Middle frontal gyrus (tissue), 1 donor: ENCODE measurements at regions not wholly inside any gene's neighbourhood (a gene's known extent, or its start where the extent isn't known, plus 50 kb on each side); places are given as distances from the start of the nearest gene placed in this dataset.

Experiments used
- DNase-seq: peaks from one replicate; pipeline ENCODE4 v3.0.0-alpha.2; 2015; ENCODE audit warnings: low spot score; ENCODE audit errors: extremely low spot score

GRCh38 chr7:54810401-54810800, 51.4 kb upstream of the SEC61G start:
- no peak for DNase-seq

DNA sequence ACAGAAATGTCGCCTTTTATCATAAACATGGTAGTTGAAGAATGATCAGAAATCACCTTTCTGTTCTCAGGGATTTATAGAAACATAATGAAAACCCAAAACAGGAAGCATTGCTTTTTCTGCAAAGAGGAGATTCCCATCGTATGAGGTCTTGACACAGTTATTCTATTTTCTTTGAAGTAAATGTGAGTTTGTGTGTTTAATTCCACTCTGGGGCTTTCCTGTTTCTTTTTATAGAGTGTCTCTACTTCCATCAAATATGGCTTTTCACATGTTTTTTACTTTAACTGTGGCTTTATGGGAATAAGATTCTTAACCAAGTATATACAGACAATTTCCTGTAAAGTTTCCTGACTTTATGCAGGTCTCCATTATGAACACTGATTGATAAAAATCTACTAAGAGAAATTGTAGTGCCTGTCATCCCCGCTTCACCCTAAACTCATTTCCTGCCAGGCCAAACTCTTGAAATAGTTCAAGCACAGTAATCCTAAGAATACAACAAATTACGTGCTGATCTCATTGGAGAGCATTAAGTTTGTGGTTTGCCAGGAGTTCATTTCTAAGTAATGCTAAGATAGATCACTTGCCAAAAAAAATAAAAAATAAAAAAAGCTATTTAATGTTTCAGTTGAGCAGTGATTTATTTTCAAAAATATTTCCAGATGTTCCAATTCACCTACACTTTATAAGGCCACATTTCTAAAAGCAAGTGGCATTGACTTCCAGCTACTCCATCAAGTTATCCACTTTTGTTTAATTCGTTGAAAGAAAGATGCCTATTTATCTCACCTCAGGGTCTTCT, 52.2 kb upstream of the SEC61G start:
- no peak for DNase-seq

DNA sequence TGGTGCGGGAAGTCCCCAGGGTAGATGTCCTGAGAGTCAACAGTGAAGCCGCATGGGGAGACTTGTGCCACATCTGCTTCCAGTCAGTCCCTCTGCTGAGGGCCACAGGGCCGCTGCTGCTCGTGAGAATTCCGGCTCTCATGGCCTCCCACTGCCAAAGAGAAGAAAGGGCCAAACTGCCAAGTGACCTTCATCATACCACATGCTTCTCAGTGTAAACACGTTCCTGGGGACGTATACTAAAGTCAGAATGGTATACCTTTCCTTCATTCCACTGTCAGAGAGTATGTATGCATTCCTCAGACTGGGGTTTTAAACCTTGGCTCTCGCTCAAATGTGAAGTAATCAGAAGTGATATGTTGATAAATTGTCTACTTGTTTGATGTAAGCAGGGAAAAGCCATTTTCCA, 52.8 kb upstream of the SEC61G start:
- DNase-seq: no peak

DNA sequence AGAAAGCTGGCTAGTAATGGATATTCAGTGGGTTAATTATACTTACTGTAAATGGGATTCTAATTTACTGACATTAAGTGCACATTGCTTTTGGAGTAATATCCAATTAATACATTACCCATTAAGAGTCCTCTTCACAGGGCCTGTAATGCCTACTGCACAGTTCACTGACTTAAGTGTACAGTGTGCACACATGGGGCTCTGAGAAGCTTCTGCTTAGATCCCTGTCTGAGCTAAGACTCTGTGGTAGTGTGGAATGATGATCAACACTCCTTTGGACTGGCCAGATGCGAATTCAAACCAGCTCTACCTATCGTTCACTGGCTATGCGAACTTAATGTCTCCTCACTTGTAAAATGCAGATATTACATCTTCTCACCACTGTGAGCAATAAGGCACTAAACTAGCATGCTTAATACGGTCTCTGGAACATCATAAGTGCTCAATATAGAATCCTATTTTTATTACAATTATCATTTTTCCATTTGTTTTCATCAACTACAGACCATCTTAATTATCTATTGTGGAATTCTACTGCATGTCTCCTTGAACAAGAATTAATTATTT, 53.8 kb upstream of the SEC61G start:
- DNase-seq: no peak

- DNase-seq: no peak
Observed at GRCh38 chr7:54813398-54813797, 54.4 kb upstream of the SEC61G start.

DNA sequence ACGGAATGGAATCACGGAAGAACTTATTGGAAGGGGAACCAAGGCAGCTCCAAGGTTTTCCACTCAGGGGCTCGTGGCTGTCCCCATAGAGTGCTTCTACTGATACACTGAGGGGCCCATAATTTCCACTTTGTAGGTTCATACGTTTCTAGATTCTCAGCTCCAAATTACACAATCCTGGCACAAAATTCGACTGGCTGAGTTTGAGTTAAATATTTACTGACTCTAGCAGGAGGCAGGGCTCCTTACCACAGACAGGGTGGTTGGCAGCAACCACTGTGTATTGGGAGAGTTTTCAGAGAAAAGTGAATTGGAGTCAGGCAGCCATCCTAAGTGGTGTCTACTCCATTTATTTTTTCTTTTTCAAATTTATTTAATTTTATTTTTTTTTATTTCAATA, 55.4 kb upstream of the SEC61G start:
- no peak for DNase-seq

DNA sequence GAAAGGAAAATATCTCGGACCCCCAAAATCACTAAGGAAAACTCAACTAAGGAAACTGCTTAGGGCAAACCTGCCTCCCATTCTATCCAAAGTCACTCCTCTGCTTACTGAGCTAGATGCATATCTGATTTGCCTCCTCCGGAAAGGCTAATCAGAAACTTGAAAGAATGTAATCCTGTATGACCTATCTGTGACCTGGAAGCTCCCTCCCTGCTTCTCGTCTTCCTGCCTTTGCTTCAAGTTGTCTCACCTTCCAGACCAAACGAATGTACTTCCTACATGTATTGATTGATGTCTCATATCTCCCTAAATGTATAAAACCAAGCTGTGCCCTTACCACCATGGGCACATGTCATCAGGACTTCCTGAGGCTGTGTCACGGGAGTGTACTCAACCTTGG, 58.1 kb upstream of the SEC61G start:
- no peak for DNase-seq

DNA sequence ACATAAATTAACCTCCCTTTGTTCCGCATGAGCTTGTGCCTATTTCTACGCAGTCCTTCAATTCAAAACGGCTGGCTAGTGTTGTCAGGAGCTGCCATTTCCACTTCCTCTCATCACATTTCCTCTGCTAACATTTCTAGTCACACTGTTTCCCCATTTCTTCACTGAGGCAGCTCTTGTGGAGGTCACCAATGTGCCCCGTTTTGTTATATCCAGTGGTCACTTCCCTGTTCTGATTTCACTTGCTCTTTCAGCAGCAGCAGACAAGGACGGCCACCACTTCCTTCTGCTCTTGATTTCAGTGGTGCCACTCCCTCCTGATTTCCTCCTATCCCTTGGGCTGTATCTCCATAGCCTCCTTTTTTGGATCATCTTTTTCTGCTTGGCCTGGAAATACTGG, 64.8 kb upstream of the SEC61G start:
- DNase-seq: no peak

DNA sequence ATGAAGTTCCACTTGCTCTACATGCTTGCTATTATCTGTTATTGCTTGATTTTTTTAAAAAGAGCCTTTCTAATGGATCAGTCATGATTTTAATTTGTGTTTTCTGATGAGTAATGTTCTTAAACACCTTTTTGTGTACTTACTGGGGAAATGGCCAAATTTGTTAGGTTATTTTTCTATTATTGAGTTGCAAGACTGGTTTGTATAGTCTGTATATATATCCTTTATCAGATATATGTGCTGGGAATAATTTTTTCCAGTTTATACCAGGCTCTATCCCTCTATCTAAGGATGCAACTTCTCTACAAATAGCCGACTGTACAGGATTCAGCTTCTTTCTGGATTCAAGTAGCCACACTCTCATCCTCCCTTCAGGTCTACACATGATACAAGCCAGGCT, 65.6 kb upstream of the SEC61G start:
- DNase-seq: no peak

GRCh38 chr7:54825368-54825767, 66.4 kb upstream of the SEC61G start:
- no peak for DNase-seq

DNA sequence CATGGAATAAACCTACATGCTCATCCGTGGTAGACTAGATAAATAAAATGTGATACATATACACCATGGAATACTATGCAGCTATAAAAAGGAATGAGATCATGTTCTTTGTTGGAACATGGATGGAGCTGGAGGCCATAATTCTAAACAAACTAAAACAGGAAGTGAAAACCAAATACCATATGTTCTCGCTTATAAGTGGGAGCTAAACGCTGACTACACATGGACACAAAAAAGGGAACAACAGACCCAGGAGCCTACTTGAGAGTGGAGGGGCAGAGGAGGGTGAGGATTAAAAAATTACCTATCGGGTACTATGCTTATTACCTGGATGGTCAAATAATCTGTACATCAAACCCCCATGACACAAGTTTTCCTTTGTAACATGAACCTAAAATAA, 68.7 kb upstream of the SEC61G start:
- no peak for DNase-seq

DNA sequence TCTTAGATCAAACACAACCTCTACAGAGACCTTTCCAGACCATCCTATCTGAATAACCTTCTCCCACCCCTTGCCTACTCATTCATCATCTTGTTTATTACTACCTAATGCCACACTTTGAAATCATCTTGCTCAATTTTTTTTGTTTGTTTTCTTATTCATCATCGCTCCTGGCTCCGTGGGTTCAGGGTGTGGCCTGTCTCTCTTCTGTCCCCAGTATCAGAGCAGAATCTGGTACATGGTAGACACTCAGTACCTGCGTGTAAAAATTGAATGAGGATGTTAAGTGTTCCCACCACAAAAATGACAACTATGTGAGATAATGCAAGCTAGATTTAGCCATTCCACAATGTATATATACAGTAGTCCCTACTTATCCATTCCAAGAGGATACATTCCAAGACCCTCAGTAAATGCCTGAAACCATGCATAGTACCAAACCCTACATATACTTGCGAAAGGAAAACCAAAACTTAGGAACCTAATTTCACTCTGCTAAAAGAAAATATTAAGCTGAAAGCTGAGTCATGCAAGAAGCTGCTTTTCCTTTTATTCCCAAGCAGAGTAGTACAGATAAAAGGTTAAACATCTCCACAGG, 72.1 kb upstream of the SEC61G start:
- DNase-seq: no peak

DNA sequence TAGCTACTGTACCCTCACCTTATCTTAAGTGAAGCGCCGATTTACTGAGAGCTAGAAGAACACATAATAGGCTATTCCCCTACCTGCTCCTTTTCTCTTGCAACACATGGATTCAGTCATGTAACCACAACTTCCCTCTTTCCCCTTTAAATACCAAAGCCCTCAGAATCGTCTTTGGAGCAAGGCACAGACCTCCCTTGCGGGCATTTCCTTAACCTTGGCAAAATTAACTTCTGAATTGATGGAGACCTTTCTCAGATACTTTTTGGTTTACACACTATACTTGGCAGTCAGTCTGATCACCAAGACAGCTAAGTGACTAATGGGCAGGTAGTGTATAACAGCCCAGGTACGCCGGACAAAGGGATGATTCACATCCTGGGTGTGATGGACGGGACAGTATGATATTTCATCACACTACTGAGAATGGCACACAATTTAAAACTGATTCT, 72.7 kb upstream of the SEC61G start:
- no peak for DNase-seq

DNA sequence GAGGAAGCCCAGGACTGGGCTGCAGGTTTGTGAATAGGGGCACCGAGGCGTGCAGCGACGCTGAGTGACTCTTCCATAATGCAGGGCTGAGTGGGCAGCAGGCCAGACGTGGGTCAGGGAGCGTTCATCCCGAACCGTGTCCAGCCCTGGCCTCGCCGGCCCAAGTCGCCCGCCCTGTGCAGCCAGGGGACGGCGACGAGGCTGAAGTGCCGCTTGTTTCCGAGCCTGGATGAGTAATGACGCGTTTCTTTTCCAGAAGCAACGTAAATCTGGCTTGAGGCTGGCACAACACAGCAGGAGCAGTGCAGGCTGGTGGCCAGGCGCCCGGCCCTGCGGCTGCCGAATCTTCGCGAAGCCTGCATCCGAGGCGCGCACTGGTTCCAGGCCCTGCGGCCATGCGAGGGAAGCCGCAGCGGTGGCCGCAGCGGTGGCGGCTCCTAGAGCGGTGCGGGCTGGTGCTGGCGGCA, 74.0 kb upstream of the SEC61G start:
- no peak for DNase-seq

- DNase-seq: no peak
Observed at GRCh38 chr7:54837168-54837567, 78.2 kb upstream of the SEC61G start.

- no peak for DNase-seq
Observed at GRCh38 chr7:54837761-54838160, 78.8 kb upstream of the SEC61G start.

- DNase-seq: no peak
Observed at GRCh38 chr7:54838175-54838910, 79.3 kb upstream of the SEC61G start.

- DNase-seq: no peak
Observed at GRCh38 chr7:54839575-54840213, 80.7 kb upstream of the SEC61G start.

DNA sequence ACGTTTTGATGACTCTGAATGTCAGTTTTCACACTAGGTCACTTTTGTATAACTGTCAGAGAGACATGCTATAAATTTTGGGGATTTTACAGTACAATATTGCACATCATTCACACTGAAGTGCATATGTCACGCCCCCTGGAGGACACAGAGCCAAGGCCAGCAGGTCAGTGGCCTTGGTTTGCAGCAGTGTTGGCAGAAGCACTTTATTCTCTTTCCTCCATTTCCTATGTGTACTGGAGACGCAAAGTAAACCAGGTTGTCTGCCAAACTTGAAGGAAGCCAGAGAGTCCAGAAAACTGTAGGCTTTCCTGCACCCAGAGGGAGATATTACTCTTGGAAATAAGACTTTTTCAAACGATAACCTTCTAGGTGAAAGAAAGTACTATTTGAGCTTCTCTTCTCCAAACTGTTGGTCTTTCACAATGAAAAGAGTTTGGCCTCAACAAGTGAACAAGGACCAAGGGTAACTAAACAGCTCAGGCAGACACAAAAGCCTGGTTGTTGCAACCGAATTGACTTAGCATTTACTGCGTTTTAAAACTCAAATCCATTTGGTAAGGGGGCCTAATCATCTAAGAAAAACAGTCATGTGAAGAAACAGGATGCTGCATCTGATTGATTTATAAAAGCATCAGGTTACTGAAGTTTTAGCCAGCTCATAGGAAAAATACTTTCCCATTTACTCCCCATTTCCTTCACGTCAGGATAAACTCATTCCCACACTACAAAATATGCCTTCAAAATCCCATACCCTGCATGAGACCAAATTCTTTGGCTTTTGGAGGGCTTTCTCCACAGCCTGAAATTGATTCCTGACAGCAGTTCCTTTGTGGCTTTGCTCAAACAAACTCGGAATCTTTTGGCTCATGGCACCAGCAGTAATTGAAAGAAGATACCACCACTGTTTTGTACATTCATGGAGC, 83.0 kb upstream of the SEC61G start:
- no peak for DNase-seq

DNA sequence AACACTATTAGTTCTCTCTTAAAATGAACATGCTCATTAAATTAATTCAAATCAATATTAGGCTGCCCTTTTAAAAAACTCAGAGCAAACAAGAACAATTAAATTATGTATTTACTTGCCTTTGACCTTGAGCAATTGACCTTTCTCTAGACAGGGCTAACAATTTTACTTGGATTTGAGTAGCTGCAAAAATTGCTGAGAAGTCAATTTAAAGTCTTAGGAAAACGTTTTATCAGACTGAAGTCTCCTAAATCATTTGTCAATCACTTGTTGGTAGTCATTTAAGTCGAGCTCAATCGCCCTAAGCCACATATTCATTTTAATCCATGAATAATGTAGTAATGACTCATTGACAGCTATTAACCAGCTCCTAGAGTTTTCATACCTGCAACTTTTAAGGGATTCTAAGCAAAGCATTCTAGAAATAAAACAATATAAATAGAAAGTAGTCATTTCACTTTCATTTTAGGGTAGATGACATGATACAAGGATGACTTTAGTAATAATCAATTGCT, 84.9 kb upstream of the SEC61G start:
- no peak for DNase-seq
